ENCODE measurements at regions not wholly inside any gene's neighbourhood (a gene's known extent, or its start where the extent isn't known, plus 50 kb on each side); places are given as distances from the start of the nearest gene placed in this dataset.

- in situ Hi-C loops (cut with MboI; ENCODE audit: low sequenced_read_pairs) (no loop called here), dilution Hi-C loops (cut with HindIII; ENCODE audit: low sequenced_read_pairs, unreplicated experiment) (no loop called here), intact Hi-C loops (cut with micrococcal nuclease) (no loop called here)
- no peak overlapping the region for H3K14ac ChIP-seq (replicated peaks; ENCODE audit: low read depth, low read length)
- no peak overlapping the region for H3K9ac ChIP-seq (ENCODE audit: low read depth, low read length)
- ATAC-seq (ENCODE audit: low read depth) (no peak), DNase-seq (no peak)
- no peaks in the 10 kb centered on the region for H3K9me1 ChIP-seq (ENCODE audit: insufficient read depth, low read length)
- H2BK120ac ChIP-seq (ENCODE audit: low read depth, low read length) = no peak overlapping the region
- POLR2A ChIA-PET (ENCODE audit: unreplicated experiment) = no interaction called here
- no peak overlapping the region for H3K18ac ChIP-seq (ENCODE audit: low read depth, low read length)
- H3K27ac ChIP-seq (ENCODE audit: insufficient read depth, low read length) = no peak overlapping the region
- no peak overlapping the region for H2BK5ac ChIP-seq (ENCODE audit: low read depth, low read length, poor library complexity, severe bottlenecking)
- H3K4me2 ChIP-seq (ENCODE audit: low read depth, low read length) = no peak overlapping the region
- no peaks in the 10 kb centered on the region for H3K9me3 ChIP-seq (ENCODE audit: control insufficient read depth, insufficient read depth, low read length)
- CTCF ChIA-PET = no interaction called here
- no peaks in the 10 kb centered on the region for H3K36me3 ChIP-seq (ENCODE audit: control insufficient read depth, insufficient read depth, low read length)
- no peaks in the 10 kb centered on the region for H4K20me1 ChIP-seq (ENCODE audit: insufficient read depth, low read length)
- H2BK15ac ChIP-seq (ENCODE audit: low read depth, low read length) = no peak overlapping the region
- H3K56ac ChIP-seq (ENCODE audit: extremely low read depth, insufficient read depth, low read length) = no peak overlapping the region
- no peak overlapping the region for H2AK5ac ChIP-seq (ENCODE audit: low read depth, low read length)
- BruUV-seq (replicated peaks) = no TSS peak
- no peak overlapping the region for H4K91ac ChIP-seq (ENCODE audit: insufficient read depth, low read depth, low read length)
- H3K4me3 ChIP-seq (ENCODE audit: insufficient read depth, low read depth, low read length) = no peak overlapping the region
- no peak overlapping the region for H3K23ac ChIP-seq (ENCODE audit: low read depth, low read length)
- H3K79me1 ChIP-seq (ENCODE audit: low read depth in 1 of 2, low read length in 2 of 2) = no peaks in the 10 kb centered on the region
- no peak overlapping the region for H2AK9ac ChIP-seq (replicated peaks; ENCODE audit: low read depth, low read length, poor library complexity)
- H4K8ac ChIP-seq (ENCODE audit: low read depth in 2 of 2, low read length in 2 of 2) = no peak overlapping the region
- H3K27me3 ChIP-seq (ENCODE audit: control insufficient read depth, insufficient read depth, low read length) = peaks cover 18% of the 10 kb centered on the region
- no peak overlapping the region for H3K4ac ChIP-seq (ENCODE audit: low read depth, low read length)
- no CpG with 5 or more reads among the region's 9 CpGs for WGBS, 2 experiments (ENCODE audit: extremely low coverage in 2 of 2, insufficient read length in 1 of 2)
- H2AFZ ChIP-seq (replicated peaks; ENCODE audit: low read length, poor library complexity) = no peak overlapping the region
- no peak overlapping the region for H4K5ac ChIP-seq (ENCODE audit: low read depth, low read length)
- no peaks in the 10 kb centered on the region for H3K4me1 ChIP-seq (ENCODE audit: control insufficient read depth, insufficient read depth, low read length)
- no peak overlapping the region for H2BK20ac ChIP-seq (ENCODE audit: low read depth, low read length)
- TF ChIP-seq SMC3 (IDR thresholded peaks at IDR 0.05; ENCODE audit: low read depth, low read length) (no peak), MAZ (IDR thresholded peaks at IDR 0.05; ENCODE audit: borderline replicate concordance, low read depth, low read length) (no peak), BHLHE40 (IDR thresholded peaks at IDR 0.05; ENCODE audit: low read depth, low read length) (no peak), CTCF (conservative IDR thresholded peaks at IDR 0.05; ENCODE audit: low read depth, low read length) (no peak), RCOR1 (IDR thresholded peaks at IDR 0.05; ENCODE audit: insufficient replicate concordance, low read length) (no peak), FOS (IDR thresholded peaks at IDR 0.05; ENCODE audit: low read depth, low read length) (no peak), CEBPB (IDR thresholded peaks at IDR 0.05; ENCODE audit: low read depth, low read length) (no peak), RAD21 (IDR thresholded peaks at IDR 0.05; ENCODE audit: low read length) (no peak), ELK1 (IDR thresholded peaks at IDR 0.05; ENCODE audit: borderline replicate concordance, low read depth, low read length) (no peak), RFX5 (IDR thresholded peaks at IDR 0.05; ENCODE audit: low read depth, low read length) (no peak), MAFK (IDR thresholded peaks at IDR 0.05; ENCODE audit: low read depth, low read length) (no peak), NFE2L2 (IDR thresholded peaks at IDR 0.05; ENCODE audit: low read depth, low read length) (no peak), POLR2A (IDR thresholded peaks at IDR 0.05; ENCODE audit: low read depth, low read length) (no peak), CHD1 (IDR thresholded peaks at IDR 0.05; ENCODE audit: low read depth, low read length) (no peak), MXI1 (IDR thresholded peaks at IDR 0.05; ENCODE audit: borderline replicate concordance, low read depth, low read length) (no peak), USF2 (IDR thresholded peaks at IDR 0.05; ENCODE audit: low read depth, low read length) (no peak)
Observed at GRCh38 chr10:28367929-28368484, 65.1 kb upstream of the MPP7 start.

Data from IMR-90 (cell line).